AG09309 (cell line): ENCODE measurements at regions not wholly inside any gene's neighbourhood (a gene's known extent, or its start where the extent isn't known, plus 50 kb on each side); places are given as distances from the start of the nearest gene placed in this dataset.

Experiments used
- DNase-seq: peaks from one replicate; pipeline ENCODE4 v3.0.0-alpha.2; 2010; ENCODE audit warnings: low read depth
- H3K4me3 ChIP-seq: 2 replicates; pipeline ENCODE4 v1.5.1; 2011; ENCODE audit warnings: mild to moderate bottlenecking, low read depth, low read length, moderate library complexity; ENCODE audit not compliant: control insufficient read depth
- TF ChIP-seq, protein P1 (sequence below): IDR thresholded peaks from 2 replicates; pipeline ENCODE4 v1.5.1; 2011; ENCODE audit warnings: mild to moderate bottlenecking, low read depth, low read length, inconsistent platforms; ENCODE audit not compliant: insufficient read depth, control insufficient read depth; ENCODE audit errors: missing control alignments

DNA sequence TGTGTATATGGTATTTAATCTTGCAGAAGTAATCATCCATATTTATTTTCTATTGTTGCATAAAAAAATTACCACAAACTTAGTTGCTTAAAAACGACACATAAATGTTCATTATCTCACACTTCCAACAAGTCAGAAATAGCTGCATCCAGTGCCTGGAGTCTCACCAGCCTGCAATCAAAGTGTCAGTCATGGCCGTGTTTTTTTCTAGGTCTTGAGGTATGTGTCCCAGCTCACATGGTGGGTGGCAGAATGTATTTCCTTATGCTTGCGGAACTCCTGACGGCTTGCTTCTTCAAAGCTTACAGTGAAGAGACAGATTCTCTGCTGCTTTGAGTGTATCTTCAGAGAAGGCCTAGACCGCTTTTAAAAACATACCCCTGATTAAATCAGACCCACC, 670.2 kb upstream of the LMO3 start:
- H3K4me3 ChIP-seq = no peak overlapping the region
- DNase-seq = no peak
- TF ChIP-seq, protein P1, sequence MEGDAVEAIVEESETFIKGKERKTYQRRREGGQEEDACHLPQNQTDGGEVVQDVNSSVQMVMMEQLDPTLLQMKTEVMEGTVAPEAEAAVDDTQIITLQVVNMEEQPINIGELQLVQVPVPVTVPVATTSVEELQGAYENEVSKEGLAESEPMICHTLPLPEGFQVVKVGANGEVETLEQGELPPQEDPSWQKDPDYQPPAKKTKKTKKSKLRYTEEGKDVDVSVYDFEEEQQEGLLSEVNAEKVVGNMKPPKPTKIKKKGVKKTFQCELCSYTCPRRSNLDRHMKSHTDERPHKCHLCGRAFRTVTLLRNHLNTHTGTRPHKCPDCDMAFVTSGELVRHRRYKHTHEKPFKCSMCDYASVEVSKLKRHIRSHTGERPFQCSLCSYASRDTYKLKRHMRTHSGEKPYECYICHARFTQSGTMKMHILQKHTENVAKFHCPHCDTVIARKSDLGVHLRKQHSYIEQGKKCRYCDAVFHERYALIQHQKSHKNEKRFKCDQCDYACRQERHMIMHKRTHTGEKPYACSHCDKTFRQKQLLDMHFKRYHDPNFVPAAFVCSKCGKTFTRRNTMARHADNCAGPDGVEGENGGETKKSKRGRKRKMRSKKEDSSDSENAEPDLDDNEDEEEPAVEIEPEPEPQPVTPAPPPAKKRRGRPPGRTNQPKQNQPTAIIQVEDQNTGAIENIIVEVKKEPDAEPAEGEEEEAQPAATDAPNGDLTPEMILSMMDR = no peak

DNA sequence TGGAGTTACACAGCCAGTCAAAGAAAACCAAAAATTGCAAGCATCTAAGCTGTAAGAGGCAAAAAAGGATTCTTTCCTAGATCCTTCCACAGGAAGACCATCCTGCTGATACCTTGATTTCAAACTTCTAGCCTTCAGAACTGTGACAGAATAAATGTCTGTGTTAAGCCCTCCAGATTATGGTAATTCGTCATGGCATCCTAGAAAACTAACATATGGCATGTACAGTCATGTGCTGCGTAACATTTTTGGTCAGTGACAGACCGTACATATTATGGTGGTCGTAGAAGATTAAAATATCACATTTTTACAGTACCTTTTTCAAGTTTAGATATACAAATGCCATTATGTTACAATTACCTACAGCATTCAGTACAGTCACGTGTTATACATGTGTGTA, 660.9 kb upstream of the LMO3 start:
- TF ChIP-seq, protein P1 = no peak
- no peak overlapping the region for H3K4me3 ChIP-seq
- DNase-seq = no peak

DNA sequence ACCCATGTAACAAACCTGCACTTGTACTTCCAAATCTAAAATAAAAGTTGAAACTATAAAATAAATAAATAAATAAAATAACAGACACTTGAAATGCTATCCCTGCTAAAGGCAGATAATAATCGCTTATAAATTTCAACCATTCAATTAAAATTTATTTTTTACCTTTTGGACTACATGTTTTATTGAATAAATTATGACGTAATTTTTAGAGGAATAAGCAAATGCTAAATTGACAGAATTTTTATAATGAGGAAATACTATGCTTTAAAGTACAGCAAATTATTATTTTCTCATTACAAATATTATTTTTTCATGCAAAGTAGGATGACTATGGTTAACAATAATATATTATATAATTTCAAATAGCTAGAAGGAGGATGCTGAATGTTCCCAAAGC, 658.6 kb upstream of the LMO3 start:
- no peak overlapping the region for H3K4me3 ChIP-seq
- TF ChIP-seq, protein P1 = no peak
- DNase-seq = no peak

DNA sequence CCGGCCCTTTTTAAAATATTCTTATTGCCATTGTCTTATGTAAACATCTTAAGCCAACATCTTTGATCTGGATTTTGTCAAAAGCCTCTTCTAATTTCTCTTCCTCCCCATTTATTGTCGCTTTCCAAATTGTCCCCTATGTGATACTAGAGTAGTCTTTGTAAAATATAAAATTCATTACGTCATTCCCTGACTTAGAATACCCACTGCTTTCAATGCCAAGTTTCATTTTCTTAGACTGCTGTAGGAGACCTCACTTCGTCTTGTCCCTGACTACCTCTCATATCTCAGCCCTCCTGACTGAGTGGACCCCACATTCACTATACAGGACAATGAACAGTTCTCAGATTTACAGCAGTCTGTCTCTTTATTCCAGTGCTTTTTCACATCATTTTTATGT, 633.9 kb upstream of the LMO3 start:
- no peak for DNase-seq
- TF ChIP-seq, protein P1 = no peak
- no peak overlapping the region for H3K4me3 ChIP-seq

DNA sequence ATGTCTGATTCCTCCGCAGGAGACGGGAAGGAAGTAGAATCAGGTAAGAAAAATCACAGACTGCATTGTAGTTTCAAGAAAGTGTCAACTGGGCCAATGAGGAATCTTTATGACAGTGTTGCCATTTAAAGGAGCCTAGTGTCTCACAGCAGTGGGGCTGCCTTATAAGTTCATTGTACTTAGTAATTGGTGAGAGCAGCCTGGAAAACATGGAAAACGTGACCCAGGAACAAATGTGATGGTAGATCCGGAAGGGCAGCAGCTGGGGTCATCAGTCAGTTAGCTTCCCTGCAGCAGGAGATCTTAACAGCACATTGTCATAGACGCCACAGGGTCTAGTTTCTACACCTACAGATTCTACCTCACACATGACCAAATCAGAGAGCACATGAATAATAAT, 630.0 kb upstream of the LMO3 start:
- no peak for DNase-seq
- H3K4me3 ChIP-seq = no peak overlapping the region
- TF ChIP-seq, protein P1 = no peak

DNA sequence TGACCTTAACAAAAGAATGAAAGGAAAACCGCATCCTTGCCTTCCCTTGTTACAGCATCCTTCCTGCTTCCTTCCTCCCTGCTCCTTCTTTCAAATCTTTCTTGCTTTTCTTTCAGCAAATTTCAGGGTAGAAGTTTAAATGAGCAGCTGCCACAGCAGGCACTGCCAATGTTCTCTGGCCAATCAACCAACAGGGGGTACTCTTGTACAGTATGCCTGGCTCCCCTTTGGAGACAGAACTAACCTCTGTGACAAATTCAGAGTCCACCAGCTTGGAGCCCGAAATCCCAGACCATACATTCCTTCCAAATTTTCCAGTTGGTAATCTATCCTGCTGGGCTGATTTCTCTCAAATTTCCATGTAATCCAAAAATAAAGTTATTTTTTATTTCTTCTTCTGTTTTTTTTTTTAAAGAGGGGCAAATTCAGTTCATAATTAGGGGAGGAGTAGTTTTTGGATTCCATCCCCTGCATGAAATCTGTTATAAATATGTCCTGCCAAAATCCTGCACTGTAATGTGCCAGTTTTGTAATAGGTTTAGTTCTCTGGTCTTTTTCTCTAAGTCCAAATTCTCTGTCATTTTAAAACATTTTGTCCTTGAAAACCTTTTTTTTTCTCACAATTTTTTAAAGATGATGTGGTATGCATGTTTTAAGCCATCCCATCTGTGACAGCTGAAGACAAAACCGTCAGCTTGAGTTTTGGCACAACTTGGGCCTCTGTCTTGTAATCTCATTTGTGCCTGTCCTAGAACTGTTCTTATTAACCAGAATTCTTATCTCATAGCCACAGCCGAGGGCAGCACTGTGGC, 610.0 kb upstream of the LMO3 start:
- H3K4me3 ChIP-seq = no peak overlapping the region
- DNase-seq = no peak
- TF ChIP-seq, protein P1 = no peak

DNA sequence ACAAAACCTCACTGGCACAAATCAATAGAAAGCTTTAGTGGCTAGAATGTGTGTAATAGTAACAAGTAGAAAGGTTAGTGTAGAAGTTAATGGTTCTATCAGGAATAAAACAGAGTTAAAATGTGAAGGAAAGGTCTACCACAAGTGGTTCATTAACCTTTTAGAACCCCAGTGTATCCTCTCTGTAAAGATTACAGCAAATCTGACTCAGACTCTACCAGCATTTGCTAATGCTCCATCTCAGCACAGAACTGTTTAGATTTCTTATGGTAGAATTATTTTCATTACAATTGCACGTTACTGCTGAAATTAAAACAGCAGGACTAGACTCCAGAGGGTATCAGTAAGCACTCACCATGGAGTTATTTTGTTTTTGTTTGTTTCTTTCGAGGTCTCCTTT, 609.0 kb upstream of the LMO3 start:
- TF ChIP-seq, protein P1 = no peak
- H3K4me3 ChIP-seq = no peak overlapping the region
- DNase-seq = no peak
